ENCODE measurements at regions not wholly inside any gene's neighbourhood (a gene's known extent, or its start where the extent isn't known, plus 50 kb on each side); places are given as distances from the start of the nearest gene placed in this dataset.
"Not testable (repeated sequence)": the region's sequence is repeated elsewhere in the genome, so short reads cannot be mapped to it uniquely, and the experiment has no call there.

- no peak for DNase-seq
Measured at GRCh38 chr4:135605076-135605475, 1403.5 kb upstream of the PABPC4L start.

DNA sequence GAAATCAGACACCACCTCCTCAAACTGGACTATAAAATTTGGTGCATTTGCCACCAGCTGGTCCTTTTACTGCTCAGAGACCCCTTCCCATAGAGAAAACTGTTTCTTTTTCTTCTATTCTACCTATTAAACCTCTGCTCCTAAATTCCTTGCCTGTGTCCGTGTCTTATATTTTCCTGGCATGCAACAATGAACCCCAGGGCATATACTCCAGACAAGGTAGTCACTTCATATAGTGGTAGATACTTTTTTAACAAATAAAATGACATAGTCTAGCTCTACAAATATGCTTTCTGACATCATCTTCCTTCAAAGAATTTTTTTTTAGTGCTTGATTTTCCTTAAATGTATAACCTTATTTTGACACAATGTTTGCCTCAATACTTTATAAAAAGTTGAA is 1402.9 kb upstream of the PABPC4L start:
- DNase-seq, result no peak

GRCh38 chr4:135601351-135601750 is 1399.8 kb upstream of the PABPC4L start:
- no peak for DNase-seq

- no peak for DNase-seq
Measured at GRCh38 chr4:135598151-135598550, 1396.6 kb upstream of the PABPC4L start.

- no peak for DNase-seq
Measured at GRCh38 chr4:135594521-135594920, 1392.9 kb upstream of the PABPC4L start.

DNA sequence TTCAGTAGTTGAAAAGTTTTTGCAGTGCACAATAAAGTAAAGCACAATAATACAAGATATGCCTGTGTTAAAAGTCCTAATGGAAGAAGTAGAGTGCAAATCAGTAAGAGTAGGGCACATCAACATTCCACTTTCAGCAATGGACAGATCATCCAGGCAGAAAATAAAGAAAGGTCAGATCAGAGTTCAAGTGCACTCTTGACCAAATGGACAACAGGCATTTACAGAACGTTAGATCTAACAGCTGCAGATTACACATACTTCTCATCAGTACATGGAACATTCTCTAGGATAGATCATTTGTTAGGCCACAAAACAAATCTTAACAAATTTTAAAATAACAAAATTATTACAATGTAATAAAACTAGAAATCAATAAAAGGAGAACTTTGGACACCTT is 1373.5 kb upstream of the PABPC4L start:
- no peak for DNase-seq

- DNase-seq, result no peak
Measured at GRCh38 chr4:135573251-135573650, 1371.7 kb upstream of the PABPC4L start.

DNA sequence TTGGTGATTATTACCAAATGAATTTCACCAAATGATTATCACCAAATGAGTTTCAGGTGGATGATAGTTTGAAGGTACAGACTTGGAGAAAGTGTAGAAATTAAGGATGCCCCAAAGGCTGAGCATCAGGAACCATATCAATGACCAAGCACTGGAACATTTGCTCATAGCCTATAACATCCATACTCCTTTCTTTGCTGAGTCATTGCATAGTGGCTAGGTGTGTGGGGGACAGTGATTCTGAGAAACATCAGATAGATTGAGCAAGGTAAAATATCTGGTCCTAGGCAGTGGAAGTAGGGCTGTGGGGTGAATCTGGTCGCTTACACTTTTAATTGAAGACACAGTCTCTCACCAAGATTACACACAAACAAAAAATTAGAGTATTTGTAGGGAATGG is 1362.5 kb upstream of the PABPC4L start:
- no peak for DNase-seq

- DNase-seq, result no peak
Measured at GRCh38 chr4:135553213-135553612, 1351.6 kb upstream of the PABPC4L start.

DNA sequence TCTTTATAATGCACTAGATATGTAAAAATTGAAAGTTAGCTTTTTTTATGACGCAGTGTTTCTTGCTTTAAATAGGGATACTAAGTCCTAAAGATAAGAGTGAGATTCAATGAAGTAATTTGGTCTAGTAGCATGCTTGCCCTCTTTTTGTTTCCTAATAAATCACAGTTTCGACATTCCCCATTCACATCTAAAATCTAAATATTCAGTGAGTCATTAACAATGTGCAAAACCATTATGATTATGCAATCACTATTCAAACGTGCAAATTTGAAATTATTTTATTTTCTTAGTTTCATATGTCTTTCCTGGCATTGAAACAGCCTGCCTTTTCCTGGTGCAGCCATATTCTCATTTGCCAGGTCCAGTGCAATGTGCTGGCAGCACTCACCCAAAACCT is 1350.5 kb upstream of the PABPC4L start:
- DNase-seq, result no peak

DNA sequence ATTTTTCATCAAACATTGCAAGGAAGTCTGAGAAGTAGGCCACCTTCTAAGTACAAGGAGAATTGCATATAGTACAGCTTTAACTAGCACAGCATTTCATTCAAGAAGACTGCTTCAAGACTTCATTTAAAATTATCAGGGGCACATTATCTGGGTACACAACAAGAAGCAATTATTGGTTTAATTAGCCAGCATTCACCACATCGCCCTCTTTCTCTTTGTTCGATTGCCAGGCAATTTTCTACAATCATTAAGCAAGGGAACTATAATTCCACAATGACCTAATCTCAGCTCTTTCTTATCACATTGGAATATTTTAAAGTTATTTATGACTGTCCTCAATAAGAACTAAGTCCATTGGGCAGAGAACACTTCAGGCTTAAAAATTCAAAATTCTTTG is 1347.1 kb upstream of the PABPC4L start:
- DNase-seq, result no peak

DNA sequence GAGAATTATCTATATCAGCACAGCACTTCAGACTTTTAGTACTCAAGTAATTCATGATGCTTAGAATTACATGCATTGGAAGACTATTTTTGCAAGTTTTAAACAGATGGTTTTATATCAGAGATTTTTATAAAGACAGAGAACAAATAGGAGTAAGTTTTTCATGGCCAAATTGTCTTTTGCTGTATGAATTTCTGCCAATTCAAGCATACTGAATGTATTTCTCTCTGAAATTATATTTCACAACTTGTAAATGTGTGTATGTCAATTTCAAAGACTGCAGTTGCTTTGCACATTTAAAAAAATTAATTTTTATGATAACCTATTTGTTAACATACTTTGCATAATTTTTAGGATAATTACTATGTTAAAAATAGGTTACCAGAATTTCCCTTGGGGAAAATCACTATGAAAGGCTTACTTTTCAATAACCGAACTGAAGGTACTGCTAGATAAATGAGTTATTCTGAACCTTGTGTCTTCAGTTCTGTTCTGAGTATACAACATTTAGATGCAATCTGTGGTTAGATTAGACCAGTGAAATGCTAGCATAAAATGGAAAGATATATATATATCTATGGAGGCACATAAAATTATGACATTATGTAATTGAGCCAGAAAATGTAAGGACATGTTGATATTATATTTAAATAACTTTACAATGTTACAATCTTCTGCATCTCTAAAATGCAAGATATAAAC is 1344.2 kb upstream of the PABPC4L start:
- no peak for DNase-seq

GRCh38 chr4:135538698-135539097 is 1337.1 kb upstream of the PABPC4L start:
- DNase-seq, result no peak

- DNase-seq, result no peak
Measured at GRCh38 chr4:135533053-135533452, 1331.5 kb upstream of the PABPC4L start.

DNA sequence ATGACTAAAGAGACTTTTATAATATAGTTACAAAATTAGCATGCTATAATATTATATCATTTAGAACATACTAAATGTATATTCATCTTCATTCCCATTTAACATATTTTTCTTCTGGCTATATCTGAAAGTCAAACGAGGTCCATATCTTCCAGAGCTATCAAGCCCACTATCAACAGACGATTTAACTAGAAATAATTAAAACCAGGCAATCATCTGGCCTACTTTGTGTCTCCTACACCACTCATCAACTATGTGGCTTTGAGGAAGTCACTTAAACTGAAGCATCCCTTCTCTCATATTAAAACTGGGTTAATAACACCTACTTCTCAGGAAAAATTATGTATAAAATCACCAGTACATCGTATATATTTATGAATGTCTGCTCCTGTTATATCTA is 1330.5 kb upstream of the PABPC4L start:
- no peak for DNase-seq

DNA sequence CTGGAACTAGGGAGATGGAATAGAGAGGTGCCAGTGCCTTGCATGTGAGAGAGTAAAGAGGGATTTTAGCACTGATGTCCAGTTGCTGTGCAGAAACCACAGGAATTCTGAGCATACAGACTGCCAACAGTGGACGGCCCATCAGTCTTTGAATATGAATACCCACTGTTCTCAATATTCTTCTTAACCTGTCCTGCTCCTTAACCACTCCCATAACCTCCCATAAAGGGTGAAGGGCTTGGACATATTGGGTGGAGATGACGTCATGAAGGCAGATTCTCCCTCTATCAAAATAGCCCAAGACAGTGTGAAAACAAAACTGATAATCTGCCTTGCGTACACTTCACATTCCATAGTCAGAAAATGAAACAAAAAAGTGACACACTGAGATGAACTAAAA is 1313.7 kb upstream of the PABPC4L start:
- no peak for DNase-seq

DNA sequence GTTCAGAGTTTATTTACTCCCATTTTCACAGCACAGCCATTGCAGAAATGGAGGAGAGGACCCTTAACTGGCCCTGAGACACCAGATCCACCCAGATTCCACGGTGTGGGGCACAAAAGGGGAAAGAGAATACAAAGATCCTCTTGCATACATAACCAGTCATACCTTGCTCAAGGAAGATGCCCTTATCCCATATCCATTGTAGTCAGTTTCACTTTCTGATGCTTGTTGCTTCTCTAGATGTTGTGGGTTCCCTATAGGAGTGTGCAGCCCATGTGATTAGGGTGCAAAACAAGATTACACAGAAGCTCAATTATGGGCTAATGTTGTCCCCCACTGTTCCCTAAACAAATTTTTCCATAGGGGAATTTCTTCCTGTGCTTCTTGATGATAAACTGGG is 1309.0 kb upstream of the PABPC4L start:
- no peak for DNase-seq

DNA sequence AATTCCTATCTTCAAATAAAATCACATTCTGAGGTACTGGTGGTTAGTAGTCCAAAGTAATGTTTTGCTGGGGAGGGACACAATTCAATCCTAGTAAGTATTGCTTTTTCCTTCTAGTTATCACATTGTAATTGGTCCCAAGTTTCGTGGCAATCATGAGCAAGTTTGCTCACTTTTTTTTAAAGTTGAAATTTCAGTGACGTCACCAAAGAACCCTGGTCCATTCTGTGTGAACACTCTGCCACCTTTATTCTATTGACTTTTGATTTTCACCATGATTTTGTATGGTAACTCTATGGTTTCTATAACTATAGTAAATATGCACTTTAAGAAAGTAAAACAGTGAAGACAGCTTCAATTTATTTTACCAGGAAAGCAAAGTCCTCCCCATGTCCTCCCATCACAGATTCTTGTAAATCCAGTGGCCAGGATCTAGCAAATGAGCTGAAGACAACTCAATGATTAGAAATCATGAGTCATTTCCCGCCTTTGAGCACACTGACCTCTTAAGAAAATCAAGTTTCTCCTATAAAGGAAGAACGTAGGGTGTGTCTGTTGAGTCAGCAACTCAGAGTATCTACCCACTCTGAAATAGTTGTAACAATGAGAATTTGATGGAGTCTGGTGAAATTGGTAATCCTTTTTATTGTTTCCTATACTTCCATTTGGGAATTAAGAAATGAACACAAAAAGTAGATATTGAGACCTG is 1306.6 kb upstream of the PABPC4L start:
- no peak for DNase-seq

DNA sequence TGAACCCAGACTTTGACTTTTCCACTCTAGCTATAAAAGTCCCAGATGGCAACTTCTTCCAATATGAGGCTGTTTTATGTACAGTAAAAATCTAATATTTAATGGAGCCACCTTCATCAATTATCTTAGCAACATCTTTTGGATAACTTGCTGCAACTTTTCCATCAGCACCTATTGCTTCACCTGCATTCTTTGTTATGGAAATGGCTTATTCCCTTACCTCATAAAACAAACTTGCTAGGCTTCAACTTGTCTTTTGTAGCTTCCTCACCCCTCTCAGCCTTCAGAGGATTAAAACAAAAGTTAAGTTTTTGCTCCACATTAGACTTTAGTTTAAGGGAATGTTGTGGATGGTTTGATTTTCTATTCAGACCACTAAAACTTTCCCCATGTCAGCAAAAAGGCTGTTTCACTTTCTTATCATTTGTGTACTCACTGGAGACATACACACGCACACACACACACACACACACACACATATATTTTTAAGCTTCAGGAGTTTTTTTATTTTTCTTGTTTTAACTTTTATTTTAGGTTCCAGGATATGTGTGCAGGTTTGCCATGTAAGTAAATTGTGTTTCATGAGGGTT is 1296.1 kb upstream of the PABPC4L start:
- no peak for DNase-seq

GRCh38 chr4:135492439-135492838 is 1290.8 kb upstream of the PABPC4L start:
- no peak for DNase-seq

DNA sequence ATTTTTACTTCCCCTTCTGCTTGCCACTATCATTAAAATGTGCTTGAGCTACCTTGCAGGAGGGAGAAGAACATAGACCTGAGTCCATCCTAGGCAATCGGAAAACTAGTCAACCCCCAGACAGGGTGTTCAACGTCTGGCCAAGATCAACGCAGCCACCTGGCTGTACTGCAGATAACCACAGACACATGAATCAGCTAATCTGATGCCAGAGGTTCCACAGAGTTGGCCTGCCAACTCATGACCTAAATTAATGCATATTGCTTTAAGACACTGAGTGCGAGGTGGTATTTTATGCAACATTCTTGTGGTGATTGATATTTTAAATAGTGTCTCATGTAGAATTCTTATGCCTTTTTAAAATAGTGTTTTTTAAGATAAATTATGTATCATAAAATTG is 1283.8 kb upstream of the PABPC4L start:
- no peak for DNase-seq

GRCh38 chr4:135476272-135476671 is 1274.7 kb upstream of the PABPC4L start:
- no peak for DNase-seq

GRCh38 chr4:135464311-135464710 is 1262.7 kb upstream of the PABPC4L start:
- DNase-seq, result no peak

GRCh38 chr4:135447598-135447997 is 1246.0 kb upstream of the PABPC4L start:
- DNase-seq, result not testable (repeated sequence)

Measured in NCI-H510A treated with DMSO at 0.1 percent for 48 hours (cell line).